H1 (cell line): ENCODE measurements at regions not wholly inside any gene's neighbourhood (a gene's known extent, or its start where the extent isn't known, plus 50 kb on each side); places are given as distances from the start of the nearest gene placed in this dataset.
A peak's percentile ranks its signal among the peaks of the same experiment; 100 is the strongest.

Experiments used
- CTCF ChIA-PET: fragments of 300-600 bp; sonication (Branson Sonifier 250); formaldehyde crosslinking; loops from one replicate; lab custom pipeline; 2021; ENCODE audit not compliant: partially characterized antibody; lab: Charles Lee
- POLR2A ChIA-PET: fragments of 300-600 bp; sonication (Branson Sonifier 250); formaldehyde crosslinking; loops from one replicate; lab custom pipeline; 2021; ENCODE audit warnings: inconsistent platforms; ENCODE audit not compliant: partially characterized antibody; lab: Charles Lee
- DNase-seq, 2 experiments: peaks; one replicate each; pipeline versions ENCODE4 v3.0.0 to v3.0.0-alpha.2; 2010 to 2022; ENCODE audit warnings: low spot score in 2 of 2, low read depth in 1 of 2, mixed read lengths in 1 of 2
- FAIRE-seq: peaks from 2 replicates; lab custom pipeline; 2011; peaks lifted over from hg19 to GRCh38; lab: Jason Lieb, UNC
- H2AFZ ChIP-seq: 2 replicates; pipeline ENCODE4 v1.8.1; 2012; ENCODE audit warnings: low read length, inconsistent platforms
- H2AK5ac ChIP-seq: 2 replicates; pipeline ENCODE4 v1.6.1; 2013; ENCODE audit warnings: low read depth, low read length
- H2BK120ac ChIP-seq: replicated peaks from 2 replicates; pipeline ENCODE3; 2013; ENCODE audit warnings: low read depth, low read length, inconsistent platforms
- H2BK12ac ChIP-seq: 2 replicates; pipeline ENCODE4 v1.6.1; 2013; ENCODE audit warnings: low read depth, low read length
- H2BK15ac ChIP-seq: 2 replicates; pipeline ENCODE4 v1.6.1; 2013; ENCODE audit warnings: low read length
- H2BK20ac ChIP-seq: 2 replicates; pipeline ENCODE4 v1.6.1; 2013; ENCODE audit warnings: low read length
- H2BK5ac ChIP-seq: 2 replicates; pipeline ENCODE4 v1.6.1; 2013; ENCODE audit warnings: low read depth, low read length
- H3K14ac ChIP-seq: 2 replicates; pipeline ENCODE4 v1.6.1; 2013; ENCODE audit warnings: inconsistent platforms; ENCODE audit not compliant: insufficient read length
- H3K18ac ChIP-seq: 2 replicates; pipeline ENCODE4 v1.6.1; 2013; ENCODE audit warnings: low read length; ENCODE audit errors: extremely low read depth
- H3K23ac ChIP-seq: 2 replicates; pipeline ENCODE4 v1.6.1; 2013; ENCODE audit warnings: inconsistent platforms; ENCODE audit not compliant: insufficient read length
- H3K23me2 ChIP-seq: 2 replicates; pipeline ENCODE4 v1.6.1; 2013; ENCODE audit warnings: low read depth, low read length
- H3K27ac ChIP-seq: 2 replicates; pipeline ENCODE4 v1.6.1; 2011; ENCODE audit warnings: low read depth, low read length, inconsistent platforms
- H3K27me3 ChIP-seq, 4 experiments: replicated peaks in 1 of 4; 1 replicate in 1 of 4; 2 replicates in 3 of 4; pipeline versions ENCODE4 v1.6.1 to v1.8.1; 2011 to 2013; ENCODE audit warnings: low read length in 3 of 4, mild to moderate bottlenecking in 3 of 4, inconsistent platforms in 2 of 4, mixed read lengths in 2 of 4, moderate library complexity in 1 of 4; ENCODE audit not compliant: control insufficient read depth in 3 of 4, insufficient read depth in 3 of 4; ENCODE audit errors: extremely low read depth in 1 of 4
- H3K36me3 ChIP-seq, 4 experiments: 2 replicates each; pipeline versions ENCODE4 v1.6.1 to v1.8.1; 2011 to 2013; ENCODE audit warnings: mild to moderate bottlenecking in 4 of 4, low read length in 3 of 4, moderate library complexity in 2 of 4, control low read depth in 1 of 4, inconsistent platforms in 1 of 4; ENCODE audit not compliant: insufficient read depth in 4 of 4, control insufficient read depth in 2 of 4
- H3K4ac ChIP-seq: replicated peaks from 2 replicates; pipeline ENCODE3; 2013; ENCODE audit warnings: low read length, low read depth, mixed read lengths, inconsistent platforms; ENCODE audit not compliant: insufficient read length
- H3K4me1 ChIP-seq, 4 experiments: replicated peaks in 1 of 4; 1 replicate in 1 of 4; 2 replicates in 3 of 4; pipeline versions ENCODE4 v1.6.1 to v1.8.1; 2011 to 2013; ENCODE audit warnings: low read length in 3 of 4, inconsistent platforms in 2 of 4, mixed read lengths in 1 of 4; ENCODE audit not compliant: insufficient read depth in 4 of 4, control insufficient read depth in 3 of 4
- H3K4me2 ChIP-seq, 2 experiments: 2 replicates each; pipeline versions ENCODE4 v1.6.1 to v1.8.1; 2011 to 2013; ENCODE audit warnings: low read depth in 2 of 2, low read length in 2 of 2, control low read depth in 1 of 2, inconsistent platforms in 1 of 2, mild to moderate bottlenecking in 1 of 2; ENCODE audit not compliant: insufficient read depth in 1 of 2
- H3K4me3 ChIP-seq, 4 experiments: fragments of 200-600, 300-600 bp in 1 of 4; sonication (generic), shearing (Covaris generic), sonication (Bioruptor Twin) in 1 of 4; 2 replicates each; pipeline versions ENCODE4 v1.5.1 to v1.8.1; 2011 to 2016; ENCODE audit warnings: low read length in 4 of 4, low read depth in 3 of 4, control low read depth in 2 of 4, inconsistent platforms in 2 of 4, mild to moderate bottlenecking in 2 of 4, mixed read lengths in 1 of 4, moderate library complexity in 1 of 4; ENCODE audit not compliant: insufficient read depth in 2 of 4; ENCODE audit errors: extremely low read depth in 1 of 4
- H3K56ac ChIP-seq: replicated peaks from 2 replicates; pipeline ENCODE3; 2013; ENCODE audit warnings: low read depth, mild to moderate bottlenecking, mixed read lengths, low read length, inconsistent platforms; ENCODE audit not compliant: insufficient read length
- H3K79me1 ChIP-seq: 2 replicates; pipeline ENCODE4 v1.6.1; 2013; ENCODE audit warnings: low read depth, low read length, control low read depth
- H3K79me2 ChIP-seq, 2 experiments: 2 replicates each; pipeline versions ENCODE4 v1.6.1 to v1.8.1; 2012 to 2013; ENCODE audit warnings: low read length in 2 of 2, mild to moderate bottlenecking in 2 of 2, inconsistent platforms in 1 of 2; ENCODE audit not compliant: insufficient read depth in 2 of 2, control insufficient read depth in 1 of 2
- H3K9ac ChIP-seq, 4 experiments: replicated peaks in 1 of 4; 1 replicate in 1 of 4; 2 replicates in 3 of 4; pipeline versions ENCODE4 v1.6.1 to v1.8.1; 2011 to 2013; ENCODE audit warnings: low read depth in 3 of 4, low read length in 3 of 4, control low read depth in 2 of 4, mild to moderate bottlenecking in 2 of 4, moderate library complexity in 2 of 4, inconsistent platforms in 1 of 4; ENCODE audit errors: extremely low read depth in 1 of 4
- H3K9me3 ChIP-seq, 2 experiments: 2 replicates each; pipeline versions ENCODE4 v1.6.1 to v1.8.1; 2012 to 2013; ENCODE audit warnings: mild to moderate bottlenecking in 2 of 2, moderate library complexity in 2 of 2, control low read depth in 1 of 2, inconsistent platforms in 1 of 2, low read depth in 1 of 2, low read length in 1 of 2, mixed read lengths in 1 of 2; ENCODE audit not compliant: insufficient read depth in 2 of 2
- H4K20me1 ChIP-seq, 2 experiments: replicated peaks in 1 of 2; 2 replicates each; pipeline versions ENCODE3 to v1.8.1; 2011 to 2013; ENCODE audit warnings: inconsistent platforms in 2 of 2, low read length in 2 of 2, mild to moderate bottlenecking in 1 of 2; ENCODE audit not compliant: insufficient read depth in 2 of 2, control insufficient read depth in 1 of 2
- H4K5ac ChIP-seq: 2 replicates; pipeline ENCODE4 v1.6.1; 2013; ENCODE audit warnings: low read length, low read depth, mixed read lengths, inconsistent platforms; ENCODE audit not compliant: insufficient read length
- H4K8ac ChIP-seq: 2 replicates; pipeline ENCODE4 v1.8.0; 2013; ENCODE audit warnings: mild to moderate bottlenecking, moderate library complexity, low read length, inconsistent platforms; ENCODE audit not compliant: insufficient read depth; ENCODE audit errors: extremely low read depth
- H4K91ac ChIP-seq: replicated peaks from 2 replicates; pipeline ENCODE3; 2013; ENCODE audit warnings: low read length, mixed read lengths, inconsistent platforms; ENCODE audit not compliant: insufficient read length
- FOSL1 ChIP-seq: IDR thresholded peaks from 2 replicates; pipeline ENCODE4 v1.6.1; 2011; ENCODE audit warnings: mild to moderate bottlenecking, low read depth, low read length, moderate library complexity; ENCODE audit not compliant: insufficient read depth
- GTF2F1 ChIP-seq: IDR thresholded peaks from 2 replicates; pipeline ENCODE4 v1.6.1; 2012; ENCODE audit warnings: low read depth, low read length, improper control_type of control experiment, borderline replicate concordance
- SIX5 ChIP-seq: IDR thresholded peaks from 2 replicates; pipeline ENCODE4 v1.6.1; 2011; ENCODE audit warnings: mild to moderate bottlenecking, low read depth, low read length
- USF2 ChIP-seq: IDR thresholded peaks from 2 replicates; pipeline ENCODE4 v1.6.1; 2011; ENCODE audit warnings: low read length, improper control_type of control experiment
- WGBS, 2 experiments: shearing (Covaris generic) in 1 of 2; methylation state at CpG; one replicate each; pipeline versions ENCODE4 v1.1.6 to v1.1.7; 2013 to 2015; ENCODE audit warnings: low lambda C conversion rate in 2 of 2, mixed read lengths in 2 of 2, inconsistent platforms in 1 of 2, low coverage in 1 of 2, missing lambda C conversion rate in 1 of 2; ENCODE audit not compliant: insufficient replicate concordance in 2 of 2, insufficient coverage in 1 of 2, insufficient read length in 1 of 2; ENCODE audit errors: extremely low coverage in 1 of 2, missing lambda C conversion rate in 1 of 2; 5-methylcytosine and 5-hydroxymethylcytosine counted together
- TF ChIP-seq, protein P1 (sequence below): IDR thresholded peaks from 2 replicates; pipeline ENCODE4 v1.6.1; 2012; ENCODE audit warnings: inconsistent platforms

GRCh38 chr4:130985371-130985770, 1889.4 kb downstream of the C4orf33 start:
- ChIA-PET CTCF (interaction anchor here (0.6 kb wide), 1 partner anchor 1184 kb away, joined by 3 read pairs; no protein-coding TSS in a partner anchor), POLR2A (no interaction called here)
- Histone ChIP-seq H2BK12ac (no peak overlapping the region), H3K4me3 (no peak overlapping the region), H3K23ac (no peak overlapping the region), H3K4me2 (no peak overlapping the region), H4K20me1 (no peaks in the 10 kb centered on the region), H2BK5ac (no peak overlapping the region), H3K9ac (no peak overlapping the region), H2BK120ac (no peak overlapping the region), H3K27me3 (no peaks in the 10 kb centered on the region), H3K18ac (no peak overlapping the region), H4K8ac (no peak overlapping the region), H4K91ac (no peak overlapping the region), H3K4ac (no peak overlapping the region), H3K36me3 (no peaks in the 10 kb centered on the region), H2AFZ (peak overlapping the region; percentile 58), H3K4me1 (no peaks in the 10 kb centered on the region; a peak in 1 of 7 replicates), H2BK15ac (no peak overlapping the region), H3K56ac (no peak overlapping the region), H3K79me2 (no peaks in the 10 kb centered on the region), H3K23me2 (no peaks in the 10 kb centered on the region), H2AK5ac (no peak overlapping the region), H3K14ac (no peak overlapping the region), H3K9me3 (no peaks in the 10 kb centered on the region), H3K27ac (no peak overlapping the region), H3K79me1 (no peaks in the 10 kb centered on the region), H2BK20ac (no peak overlapping the region), H4K5ac (no peak overlapping the region)
- TF ChIP-seq SIX5 (no peak), GTF2F1 (no peak), FOSL1 (no peak), USF2 (no peak)
- TF ChIP-seq, protein P1, sequence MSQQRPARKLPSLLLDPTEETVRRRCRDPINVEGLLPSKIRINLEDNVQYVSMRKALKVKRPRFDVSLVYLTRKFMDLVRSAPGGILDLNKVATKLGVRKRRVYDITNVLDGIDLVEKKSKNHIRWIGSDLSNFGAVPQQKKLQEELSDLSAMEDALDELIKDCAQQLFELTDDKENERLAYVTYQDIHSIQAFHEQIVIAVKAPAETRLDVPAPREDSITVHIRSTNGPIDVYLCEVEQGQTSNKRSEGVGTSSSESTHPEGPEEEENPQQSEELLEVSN, result no peak
- no peak for FAIRE-seq
- no peak for DNase-seq
- 80% methylated on average over 4 of the region's 4 CpGs; no CpG with 5 or more reads in 1 of the 2 experiments for WGBS, 2 experiments
